HFFc6 (cell line): ENCODE measurements at regions not wholly inside any gene's neighbourhood (a gene's known extent, or its start where the extent isn't known, plus 50 kb on each side); places are given as distances from the start of the nearest gene placed in this dataset.

Source experiments
- DNase-seq: peaks from one replicate; pipeline ENCODE4 v3.0.0-alpha.2; 2018
- H3K27ac Mint-ChIP-seq: 2 replicates; pipeline ENCODE4 v1.8.0; 2020; ENCODE audit warnings: mild to moderate bottlenecking, mixed read lengths
- H3K27me3 Mint-ChIP-seq: 2 replicates; pipeline ENCODE4 v1.8.0; 2021; ENCODE audit warnings: mild to moderate bottlenecking, moderate library complexity, mixed read lengths; ENCODE audit not compliant: insufficient read depth
- H3K36me3 Mint-ChIP-seq: 2 replicates; pipeline ENCODE4 v1.8.0; 2021; ENCODE audit warnings: low read depth, mixed read lengths
- H3K4me1 Mint-ChIP-seq: 2 replicates; pipeline ENCODE4 v1.8.0; 2020; ENCODE audit warnings: low read depth, mixed read lengths
- H3K4me3 Mint-ChIP-seq: 2 replicates; pipeline ENCODE4 v1.8.0; 2020; ENCODE audit warnings: mild to moderate bottlenecking, moderate library complexity, mixed read lengths
- H3K9me3 Mint-ChIP-seq: 2 replicates; pipeline ENCODE4 v1.8.0; 2020; ENCODE audit warnings: mild to moderate bottlenecking, mixed read lengths
- TF ChIP-seq, protein P1 (sequence below): fragments of 200-600 bp; sonication (generic); IDR thresholded peaks from 2 replicates; pipeline ENCODE4 v1.5.0; 2021; ENCODE audit warnings: antibody characterized with exemption, mild to moderate bottlenecking

DNA sequence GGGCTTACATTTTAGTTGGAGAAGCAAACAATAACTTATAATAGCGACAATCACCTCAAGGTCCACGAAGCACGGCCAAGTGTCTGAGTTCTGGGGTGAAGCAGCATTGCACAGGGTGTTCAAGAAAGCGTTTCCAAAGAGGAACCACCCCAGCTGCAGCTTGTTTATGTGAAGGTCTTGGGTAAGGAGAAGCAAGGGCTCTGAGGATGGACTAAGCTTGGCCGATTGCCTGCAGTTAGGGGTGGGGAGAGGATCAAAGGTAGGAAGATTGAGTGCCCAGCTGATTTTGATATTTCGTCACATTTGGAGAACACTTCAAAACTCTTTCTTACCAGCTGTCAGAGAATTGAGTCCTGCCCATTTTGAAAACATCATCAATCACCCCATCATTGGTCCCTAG lies 321.6 kb upstream of the DNAJC19 start:
- DNase-seq, result no peak
- Mint-ChIP-seq H3K9me3 (peaks cover 33% of the 10 kb centered on the region), H3K4me3 (no peak overlapping the region), H3K27ac (no peak overlapping the region), H3K36me3 (no peaks in the 10 kb centered on the region), H3K4me1 (no peaks in the 10 kb centered on the region), H3K27me3 (no peaks in the 10 kb centered on the region; the same call in 1 of the 2 replicates)
- TF ChIP-seq, protein P1, sequence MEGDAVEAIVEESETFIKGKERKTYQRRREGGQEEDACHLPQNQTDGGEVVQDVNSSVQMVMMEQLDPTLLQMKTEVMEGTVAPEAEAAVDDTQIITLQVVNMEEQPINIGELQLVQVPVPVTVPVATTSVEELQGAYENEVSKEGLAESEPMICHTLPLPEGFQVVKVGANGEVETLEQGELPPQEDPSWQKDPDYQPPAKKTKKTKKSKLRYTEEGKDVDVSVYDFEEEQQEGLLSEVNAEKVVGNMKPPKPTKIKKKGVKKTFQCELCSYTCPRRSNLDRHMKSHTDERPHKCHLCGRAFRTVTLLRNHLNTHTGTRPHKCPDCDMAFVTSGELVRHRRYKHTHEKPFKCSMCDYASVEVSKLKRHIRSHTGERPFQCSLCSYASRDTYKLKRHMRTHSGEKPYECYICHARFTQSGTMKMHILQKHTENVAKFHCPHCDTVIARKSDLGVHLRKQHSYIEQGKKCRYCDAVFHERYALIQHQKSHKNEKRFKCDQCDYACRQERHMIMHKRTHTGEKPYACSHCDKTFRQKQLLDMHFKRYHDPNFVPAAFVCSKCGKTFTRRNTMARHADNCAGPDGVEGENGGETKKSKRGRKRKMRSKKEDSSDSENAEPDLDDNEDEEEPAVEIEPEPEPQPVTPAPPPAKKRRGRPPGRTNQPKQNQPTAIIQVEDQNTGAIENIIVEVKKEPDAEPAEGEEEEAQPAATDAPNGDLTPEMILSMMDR, result no peak

DNA sequence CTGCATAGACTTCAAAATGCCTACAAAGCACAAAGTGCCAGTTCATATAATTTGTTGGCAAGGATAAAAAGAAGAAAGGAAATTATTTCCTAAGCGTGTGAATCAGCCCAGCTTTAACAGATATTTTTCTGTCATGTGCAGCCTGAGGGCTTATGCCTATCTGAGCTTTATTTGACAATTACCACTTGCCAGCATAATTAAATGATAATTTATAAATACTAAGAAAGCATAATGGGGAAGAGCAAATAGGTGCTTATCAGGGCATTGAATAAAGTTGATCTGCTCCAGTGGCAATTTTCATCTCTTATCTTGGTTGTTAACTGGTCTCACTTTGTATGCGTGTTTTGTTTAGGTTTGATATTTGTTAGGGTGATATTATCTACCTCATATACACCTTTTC lies 313.4 kb upstream of the DNAJC19 start:
- no peak for DNase-seq
- H3K27ac Mint-ChIP-seq, result no peak overlapping the region
- TF ChIP-seq, protein P1, result no peak
- no peaks in the 10 kb centered on the region; the same call in 1 of the 2 replicates for H3K27me3 Mint-ChIP-seq
- no peaks in the 10 kb centered on the region for H3K4me1 Mint-ChIP-seq
- H3K4me3 Mint-ChIP-seq, result no peak overlapping the region
- peaks cover 40% of the 10 kb centered on the region for H3K9me3 Mint-ChIP-seq
- H3K36me3 Mint-ChIP-seq, result no peaks in the 10 kb centered on the region; the same call in 1 of the 2 replicates

DNA sequence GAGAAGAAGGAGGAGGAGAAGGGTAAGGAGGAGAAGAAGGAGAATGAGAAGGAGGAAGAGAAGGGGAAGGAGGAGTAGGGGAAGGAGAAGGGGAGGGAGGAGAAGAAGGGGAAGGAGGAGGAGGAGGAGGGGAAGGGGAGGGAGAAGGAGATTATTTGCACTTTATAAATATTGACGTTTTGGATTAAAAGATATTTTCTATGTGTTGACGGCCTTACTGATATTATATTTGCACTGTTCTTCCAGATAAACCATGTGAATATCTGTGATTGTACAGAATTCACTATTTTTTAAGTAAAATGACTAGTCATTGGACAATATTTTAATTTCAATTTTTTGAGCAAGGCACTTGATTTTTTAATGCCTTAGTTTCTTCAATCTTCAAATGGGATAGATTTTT lies 310.5 kb upstream of the DNAJC19 start:
- H3K9me3 Mint-ChIP-seq, result peaks cover 27% of the 10 kb centered on the region
- H3K4me1 Mint-ChIP-seq, result no peaks in the 10 kb centered on the region
- no peak overlapping the region for H3K4me3 Mint-ChIP-seq
- DNase-seq, result no peak
- TF ChIP-seq, protein P1, result no peak
- H3K27me3 Mint-ChIP-seq, result no peaks in the 10 kb centered on the region; the same call in 1 of the 2 replicates
- no peak overlapping the region for H3K27ac Mint-ChIP-seq
- H3K36me3 Mint-ChIP-seq, result no peaks in the 10 kb centered on the region; the same call in 1 of the 2 replicates

DNA sequence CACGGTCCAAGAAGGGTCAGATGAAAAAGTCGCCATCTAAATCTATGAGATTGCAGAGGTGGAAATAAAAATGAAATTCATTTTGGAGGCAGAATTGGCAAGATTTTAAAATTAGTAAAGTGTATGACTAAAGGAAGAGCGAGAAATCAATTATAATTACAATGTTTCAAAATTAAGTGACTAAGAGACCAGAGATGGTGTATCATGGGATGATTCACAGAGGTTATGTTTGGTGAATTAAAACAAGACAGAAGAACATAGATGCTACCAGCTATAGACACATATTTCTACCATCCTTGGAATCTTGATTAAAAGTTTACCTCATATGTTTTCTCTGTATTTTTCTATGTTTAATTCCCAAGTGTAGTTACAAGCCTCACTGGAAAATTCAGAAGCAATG lies 308.9 kb upstream of the DNAJC19 start:
- Mint-ChIP-seq H3K4me3 (no peak overlapping the region), H3K36me3 (no peaks in the 10 kb centered on the region; the same call in 1 of the 2 replicates), H3K9me3 (peaks cover 19% of the 10 kb centered on the region), H3K27ac (no peak overlapping the region), H3K27me3 (no peaks in the 10 kb centered on the region; the same call in 1 of the 2 replicates), H3K4me1 (no peaks in the 10 kb centered on the region)
- TF ChIP-seq, protein P1, result no peak
- DNase-seq, result no peak

- DNase-seq, result no peak
- Mint-ChIP-seq H3K4me1 (no peaks in the 10 kb centered on the region), H3K9me3 (peaks cover 10% of the 10 kb centered on the region), H3K36me3 (no peaks in the 10 kb centered on the region), H3K27me3 (no peaks in the 10 kb centered on the region; the same call in 1 of the 2 replicates), H3K4me3 (no peak overlapping the region), H3K27ac (no peak overlapping the region)
- TF ChIP-seq, protein P1, result no peak
Observed at GRCh38 chr3:181292984-181293383, 303.4 kb upstream of the DNAJC19 start.

DNA sequence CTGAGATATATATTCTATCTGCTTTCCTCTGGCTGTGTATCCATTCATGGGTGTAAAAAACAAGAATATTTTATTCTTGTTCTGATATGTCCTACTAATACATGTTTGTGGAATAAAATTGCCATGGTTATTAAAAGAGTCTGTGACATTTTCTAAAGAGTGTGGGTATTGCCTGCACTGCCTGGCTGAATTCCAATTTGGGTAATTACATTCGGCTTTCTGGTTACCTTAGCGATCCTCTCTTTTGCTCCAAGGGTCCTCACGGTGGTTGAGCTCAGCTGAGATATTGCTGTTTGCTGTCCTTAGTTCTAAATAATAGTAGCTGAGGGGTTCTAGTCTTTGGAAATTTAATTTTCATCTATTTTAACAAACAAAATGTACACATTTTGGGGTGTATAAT lies 301.4 kb upstream of the DNAJC19 start:
- H3K36me3 Mint-ChIP-seq, result no peaks in the 10 kb centered on the region
- no peak overlapping the region for H3K4me3 Mint-ChIP-seq
- H3K27ac Mint-ChIP-seq, result no peak overlapping the region
- H3K27me3 Mint-ChIP-seq, result no peaks in the 10 kb centered on the region
- H3K9me3 Mint-ChIP-seq, result peaks cover 9% of the 10 kb centered on the region
- H3K4me1 Mint-ChIP-seq, result no peaks in the 10 kb centered on the region
- no peak for DNase-seq
- TF ChIP-seq, protein P1, result no peak
